ENCODE measurements at regions not wholly inside any gene's neighbourhood (a gene's known extent, or its start where the extent isn't known, plus 50 kb on each side); places are given as distances from the start of the nearest gene placed in this dataset.

GRCh38 chr6:141361559-141361958, 771.2 kb upstream of the GJE1 start:
- 0% methylated on average over 1 of the region's 1 CpG for WGBS (ENCODE audit: insufficient coverage, low coverage, missing lambda C conversion rate)
- Histone ChIP-seq H3K27ac (ENCODE audit: extremely low read depth, low read depth, low read length) (no peak overlapping the region), H4K20me1 (replicated peaks; ENCODE audit: control insufficient read depth, insufficient read depth, low read length) (no peaks in the 10 kb centered on the region), H3K36me3 (ENCODE audit: control insufficient read depth, insufficient read depth, low read length) (no peaks in the 10 kb centered on the region), H3K79me2 (ENCODE audit: control insufficient read depth, insufficient read depth, low read length) (no peaks in the 10 kb centered on the region), H3K9me1 (ENCODE audit: control insufficient read depth, insufficient read depth, low read length) (no peaks in the 10 kb centered on the region), H3K4me2 (ENCODE audit: insufficient read depth, low read length) (no peak overlapping the region), H2AFZ (ENCODE audit: low read depth, low read length) (no peak overlapping the region), H3K9ac (ENCODE audit: insufficient read depth in 1 of 2, low read depth in 2 of 2, low read length in 2 of 2) (no peak overlapping the region), H3K9me3 (replicated peaks; ENCODE audit: control insufficient read depth, insufficient read depth, low read depth, low read length) (no peaks in the 10 kb centered on the region), H3K4me1 (replicated peaks in 1 of 2; ENCODE audit: control insufficient read depth in 2 of 2, insufficient read depth in 2 of 2, low read length in 2 of 2) (no peaks in the 10 kb centered on the region), H3K4me3 (no peak overlapping the region), H3K27me3 (ENCODE audit: control insufficient read depth in 2 of 2, insufficient read depth in 2 of 2, low read length in 2 of 2) (no peaks in the 10 kb centered on the region)
- ChIA-PET POLR2A (interaction anchor here (0.7 kb wide), 1 partner anchor 684 kb away, joined by 3 read pairs; no protein-coding TSS in a partner anchor), CTCF (ENCODE audit: low intra/inter-chr PET ratio) (no interaction called here)
- TF ChIP-seq CBX3 (IDR thresholded peaks at IDR 0.05; ENCODE audit: borderline replicate concordance in 1 of 2, low read length in 2 of 2) (no peak), NFIC (IDR thresholded peaks at IDR 0.05) (no peak), THRB (CRISPR knock-in tag; conservative IDR thresholded peaks at IDR 0.05) (no peak), ZKSCAN1 (IDR thresholded peaks at IDR 0.05; ENCODE audit: low read depth, low read length) (no peak), CEBPZ (IDR thresholded peaks at IDR 0.05; ENCODE audit: borderline replicate concordance, low read depth, low read length) (no peak), ARID2 (IDR thresholded peaks at IDR 0.05) (no peak), KAT2B (IDR thresholded peaks at IDR 0.05; ENCODE audit: low read depth, low read length) (no peak), SMARCE1 (IDR thresholded peaks at IDR 0.05) (no peak), ESRRB (CRISPR knock-in tag; IDR thresholded peaks at IDR 0.05; ENCODE audit: borderline replicate concordance) (no peak), ZZZ3 (IDR thresholded peaks at IDR 0.05) (no peak), EWSR1 (IDR thresholded peaks at IDR 0.05; ENCODE audit: borderline replicate concordance, low read depth, partially characterized antibody) (no peak), CHD4 (IDR thresholded peaks at IDR 0.05; ENCODE audit: insufficient read depth, insufficient replicate concordance, low read depth, low read length, poor library complexity, severe bottlenecking) (no peak), TBP (optimal IDR thresholded peaks at IDR 0.05; ENCODE audit: low read depth, low read length) (no peak), ZFPM2 (CRISPR knock-in tag; IDR thresholded peaks at IDR 0.05) (no peak), ZBTB11 (CRISPR knock-in tag; IDR thresholded peaks at IDR 0.05) (no peak)
- DNase-seq (ENCODE audit: extremely low read depth in 1 of 4, low spot score in 3 of 4) (no peak), FAIRE-seq (no peak), ATAC-seq (no peak)
- no TSS peak for BruUV-seq (replicated peaks)
- in situ Hi-C loops (cut with MboI) (no loop called here), intact Hi-C loops (cut with micrococcal nuclease) (no loop called here)

Measured in K562 (cell line).